ENCODE measurements at regions not wholly inside any gene's neighbourhood (a gene's known extent, or its start where the extent isn't known, plus 50 kb on each side); places are given as distances from the start of the nearest gene placed in this dataset.
"Not testable (repeated sequence)": the region's sequence is repeated elsewhere in the genome, so short reads cannot be mapped to it uniquely, and the experiment has no call there.

DNA sequence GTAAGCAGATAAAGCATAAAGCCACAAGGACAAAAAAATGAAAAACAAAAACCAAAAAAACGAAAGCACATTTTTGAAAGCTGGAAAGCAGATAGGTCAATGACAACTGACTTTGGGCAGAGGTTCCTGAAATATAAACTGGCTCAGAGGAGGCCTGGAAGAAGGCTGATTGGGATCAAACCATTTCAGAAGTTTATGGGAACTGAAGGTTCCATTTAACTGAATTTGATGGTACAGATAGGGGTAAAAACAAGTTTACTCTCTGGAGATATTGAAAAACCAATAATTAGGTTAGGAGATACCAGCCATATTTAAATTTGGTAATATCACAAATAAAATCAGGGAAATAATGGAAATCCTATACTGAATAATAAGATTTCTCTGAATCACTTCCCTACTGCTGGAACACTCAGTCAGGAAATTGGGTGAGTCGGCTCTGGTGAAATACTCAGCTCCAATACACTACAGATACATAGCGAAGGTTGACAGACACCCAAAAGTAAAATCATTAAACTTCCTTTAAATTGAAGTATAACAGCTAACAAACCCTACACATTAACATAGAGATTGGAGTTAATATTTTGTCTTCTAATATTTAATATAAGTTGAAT lies 1584.3 kb downstream of the STIM2 start:
- no peak for DNase-seq

DNA sequence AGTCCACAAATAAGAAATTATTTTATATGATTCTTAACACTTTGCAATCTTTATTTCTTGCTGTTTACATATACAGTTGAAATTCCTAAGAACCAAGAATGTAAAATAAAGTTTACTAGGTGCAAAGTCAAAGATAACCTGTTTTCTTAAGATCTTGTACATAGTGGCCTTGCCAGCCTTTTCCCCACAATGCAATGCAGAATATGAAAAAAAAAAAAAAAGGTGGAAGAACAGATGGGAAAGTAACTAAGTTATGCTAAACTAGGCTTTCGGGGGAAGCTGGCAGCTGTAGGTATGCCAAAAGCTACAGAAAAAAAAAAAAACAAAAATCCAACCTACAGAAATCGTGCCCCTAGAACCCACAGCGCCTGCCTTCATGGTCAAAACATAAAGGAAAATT lies 1588.4 kb downstream of the STIM2 start:
- no peak for DNase-seq

DNA sequence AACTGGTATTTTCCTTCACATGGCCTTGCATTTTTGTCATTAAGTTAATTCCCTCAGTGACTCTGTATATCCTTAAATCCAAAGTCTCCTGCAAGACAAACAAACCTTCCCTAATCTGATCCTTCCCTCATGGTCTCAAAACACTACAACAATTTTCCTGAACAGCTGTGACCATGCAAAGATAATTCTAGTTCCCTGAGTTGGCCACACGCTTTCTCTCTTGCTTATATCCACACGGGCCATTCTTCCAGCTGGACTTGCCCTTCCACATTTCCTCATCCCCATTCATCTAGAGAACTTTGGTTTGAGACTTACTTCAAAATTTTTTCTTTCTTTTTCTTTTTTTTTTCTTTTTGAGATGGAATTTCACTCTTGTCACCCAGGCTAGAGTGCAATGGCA lies 1590.7 kb downstream of the STIM2 start:
- DNase-seq, result no peak

DNA sequence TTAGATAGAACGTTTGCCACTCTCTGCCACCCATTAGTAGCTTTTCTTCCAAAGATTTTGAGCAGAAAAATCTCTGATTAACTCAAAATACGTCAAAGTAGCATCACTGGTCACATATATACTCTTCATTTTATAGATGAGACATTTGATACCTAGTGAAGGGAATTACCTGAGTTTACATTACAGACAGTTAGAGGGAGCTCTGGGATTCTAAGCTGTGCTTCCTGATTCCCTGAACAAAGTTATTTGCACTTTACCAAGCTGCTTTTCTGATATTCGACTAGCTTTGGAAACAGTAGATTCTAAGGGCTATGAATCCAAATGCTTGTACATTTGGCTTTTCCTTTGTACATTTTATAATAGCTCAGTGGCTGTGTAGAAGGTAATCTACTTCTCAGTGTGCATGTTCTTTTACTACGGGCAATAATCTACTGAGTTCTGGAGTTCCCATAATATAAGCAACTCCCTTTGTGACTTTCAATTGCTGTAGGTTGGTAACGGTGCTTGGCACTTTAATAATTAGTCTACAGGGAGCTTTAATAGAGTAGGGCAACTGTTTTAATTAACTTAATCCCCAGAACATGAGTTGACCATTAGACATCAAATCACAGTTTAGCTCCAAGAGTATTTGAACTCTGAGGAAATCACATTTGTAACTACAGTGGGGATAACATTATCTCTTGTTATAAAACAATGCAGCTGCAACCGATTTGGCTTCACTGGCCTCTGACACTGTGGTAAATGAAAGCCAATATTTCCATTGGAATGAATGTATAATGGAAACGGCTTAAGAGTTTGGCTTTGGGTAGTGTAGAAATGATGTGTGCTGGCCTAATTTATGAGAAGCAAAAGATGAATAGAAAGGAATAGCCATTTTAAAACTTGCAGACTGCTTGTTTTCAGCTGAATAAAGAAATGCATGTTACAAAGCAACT lies 1602.4 kb downstream of the STIM2 start:
- DNase-seq, result no peak

DNA sequence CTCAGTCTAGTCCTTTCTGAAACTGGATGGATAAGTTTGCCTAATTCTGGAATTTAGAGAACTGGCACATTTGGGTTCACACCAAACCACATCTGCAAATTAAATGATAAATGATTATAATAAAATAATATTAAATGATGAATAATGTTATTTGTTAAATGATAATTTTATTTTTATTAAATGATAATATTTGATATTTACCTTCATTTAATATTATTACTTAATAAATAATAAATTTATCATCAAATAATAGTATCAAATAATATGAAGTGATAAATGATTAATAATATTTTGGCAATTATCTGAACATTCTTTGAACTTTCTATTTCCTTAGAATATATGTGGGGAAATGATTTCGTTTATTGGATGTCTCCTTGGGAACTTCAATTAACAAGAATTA lies 1604.2 kb downstream of the STIM2 start:
- DNase-seq, result no peak

DNA sequence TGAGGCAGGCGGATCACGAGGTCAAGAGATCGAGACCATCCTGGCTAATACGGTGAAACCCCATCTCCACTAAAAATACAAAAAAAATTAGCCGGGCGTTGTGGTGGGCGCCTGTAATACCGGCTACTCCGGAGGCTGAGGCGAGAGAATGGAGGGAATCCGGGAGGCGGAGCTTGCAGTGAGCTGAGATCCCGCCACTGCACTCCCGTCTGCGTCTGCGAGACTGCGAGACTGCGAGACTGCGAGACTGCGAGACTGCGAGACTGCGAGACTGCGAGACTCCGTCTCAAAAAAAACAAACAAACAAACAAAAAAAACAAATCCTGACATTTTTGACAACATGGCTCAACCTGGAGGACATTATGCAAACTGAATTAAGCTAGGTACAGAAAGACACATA lies 1606.2 kb downstream of the STIM2 start:
- DNase-seq, result not testable (repeated sequence)

DNA sequence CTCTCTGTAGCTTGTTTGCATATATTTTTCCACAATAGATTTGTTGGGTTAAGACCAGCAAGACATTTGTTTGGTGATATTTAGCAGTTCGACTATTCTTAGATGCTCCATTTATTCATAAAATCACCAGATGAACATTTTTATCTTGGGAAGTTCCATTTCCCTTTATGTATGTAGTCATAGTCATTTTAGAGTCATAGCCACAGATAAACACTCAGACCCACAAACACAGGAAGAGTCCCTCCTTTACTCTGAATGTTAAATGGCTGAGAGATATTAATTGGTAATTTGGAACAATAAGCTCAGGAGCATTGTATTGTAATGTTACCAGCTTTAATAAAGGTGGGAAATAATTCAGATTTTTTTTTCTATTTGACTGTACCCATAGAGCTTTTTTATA lies 1608.7 kb downstream of the STIM2 start:
- no peak for DNase-seq

DNA sequence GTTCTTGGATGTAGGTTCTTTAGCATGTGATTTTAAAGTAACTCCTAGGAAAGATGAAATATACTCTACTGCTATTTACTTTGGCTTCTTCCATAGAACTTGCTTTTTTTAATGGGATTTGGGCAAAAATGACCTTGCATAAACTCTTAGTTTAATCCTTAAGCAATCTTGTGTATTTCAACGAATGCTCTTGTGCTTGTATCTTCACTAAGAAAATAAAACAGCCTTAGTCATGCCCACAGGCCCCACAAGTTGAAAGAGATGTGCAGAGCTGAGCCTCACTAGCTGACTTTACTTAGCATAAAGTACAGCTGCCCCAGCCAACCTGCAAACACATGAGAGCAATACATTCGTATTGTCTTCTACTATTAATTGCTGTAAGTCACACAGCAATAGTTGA lies 1609.2 kb downstream of the STIM2 start:
- no peak for DNase-seq

DNA sequence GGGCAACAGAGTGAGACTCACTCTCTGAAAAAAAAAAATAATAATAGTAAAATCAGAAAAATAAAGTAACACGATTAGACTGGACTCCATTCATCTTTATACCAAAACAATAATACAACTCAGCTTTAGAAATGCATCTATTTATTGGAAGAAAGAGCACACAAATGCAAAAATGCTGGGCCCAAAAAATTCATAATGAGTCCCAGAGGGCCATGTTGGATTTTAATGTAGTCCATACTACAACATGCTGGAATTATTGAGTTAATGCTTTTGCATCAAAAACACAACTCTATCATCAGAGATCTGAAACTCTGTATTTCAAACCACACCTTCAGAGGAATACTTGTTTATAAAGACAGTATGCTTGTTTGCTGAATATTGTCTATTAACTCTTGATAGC lies 1614.7 kb downstream of the STIM2 start:
- no peak for DNase-seq

DNA sequence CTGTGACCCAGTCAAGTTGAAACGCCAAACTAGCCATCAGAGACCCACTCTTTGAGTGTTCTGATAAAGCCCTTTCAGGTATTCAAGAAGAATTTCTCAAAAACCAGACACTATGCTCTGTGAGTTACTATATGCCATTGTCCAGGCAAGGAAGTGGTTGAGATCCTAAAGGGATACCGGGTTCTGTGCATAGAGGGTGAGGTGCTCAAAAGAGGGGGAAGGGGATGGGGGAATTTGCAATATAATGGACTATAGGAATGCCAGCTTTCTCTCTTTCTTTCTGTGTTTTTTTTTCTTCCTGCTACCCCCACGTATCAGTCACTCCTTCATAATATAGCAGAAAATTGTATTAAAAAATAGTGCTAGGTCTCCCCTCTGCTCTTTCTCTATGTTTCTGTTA lies 1619.0 kb downstream of the STIM2 start:
- no peak for DNase-seq

DNA sequence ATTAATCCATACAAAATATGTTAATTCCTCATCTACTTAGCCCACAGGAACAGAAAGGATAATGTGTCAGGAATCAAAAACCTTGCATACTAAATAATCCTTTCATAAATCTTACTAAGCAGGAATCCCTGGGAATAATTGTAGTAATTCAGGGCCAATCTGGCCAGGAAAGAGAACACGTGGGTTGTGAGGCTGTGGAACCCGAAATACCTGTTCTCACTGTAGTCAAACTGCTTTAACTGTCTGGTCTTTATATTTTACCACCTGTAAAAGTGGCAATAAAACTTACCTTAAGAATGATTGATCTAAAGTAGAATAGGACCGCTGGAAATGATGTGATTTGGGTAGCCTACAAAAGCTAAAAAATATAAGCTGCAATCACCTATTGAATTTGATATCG lies 1620.9 kb downstream of the STIM2 start:
- DNase-seq, result no peak

DNA sequence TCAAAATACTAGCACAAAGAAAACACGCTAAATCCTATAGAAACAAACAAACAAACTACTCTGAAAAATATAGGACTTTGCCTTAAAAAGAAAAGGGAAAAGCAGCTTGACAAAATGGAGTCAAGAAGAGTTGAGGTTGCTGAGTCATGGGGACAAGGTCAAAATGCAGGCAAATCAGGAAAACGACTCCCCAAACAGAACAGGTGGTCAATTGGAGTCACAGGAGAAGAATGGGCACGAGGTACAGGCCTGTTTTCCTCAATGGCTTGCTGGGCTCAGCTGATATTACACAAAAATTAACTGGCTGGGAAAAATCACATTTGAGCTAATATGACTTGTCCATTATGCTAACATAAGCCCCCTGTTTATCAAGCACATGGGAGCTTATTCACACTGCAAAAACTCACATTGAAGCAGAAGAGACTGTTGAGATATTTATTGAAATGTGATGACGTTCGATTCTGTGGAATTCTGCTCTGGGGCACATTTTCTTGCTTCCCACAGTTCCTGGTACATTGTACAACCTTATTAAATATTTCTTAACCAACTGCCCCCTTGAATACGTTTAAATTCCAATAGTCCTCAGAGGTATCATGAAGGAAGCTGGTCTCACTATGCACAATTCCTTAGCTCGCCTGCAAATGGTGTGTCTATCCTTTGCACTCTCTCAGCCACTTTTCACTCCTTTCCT lies 1622.1 kb downstream of the STIM2 start:
- DNase-seq, result no peak

DNA sequence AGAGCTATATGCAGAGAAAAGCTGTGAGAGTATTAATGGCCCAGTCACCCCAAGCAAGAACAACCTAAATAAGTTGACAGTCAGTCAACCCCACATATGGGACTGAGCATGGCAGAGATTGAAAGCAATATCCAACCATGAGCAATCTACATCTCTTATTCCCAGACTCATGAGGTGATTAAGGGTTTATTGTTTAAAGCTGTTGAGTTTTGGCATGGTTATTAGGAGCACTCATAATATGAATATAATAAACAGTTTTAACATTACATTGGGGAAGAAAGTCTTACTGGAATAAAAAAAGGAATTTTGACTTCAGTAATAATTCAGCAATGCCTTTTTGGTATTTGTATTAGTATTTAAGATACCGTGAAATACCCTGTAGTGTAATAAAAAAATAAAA lies 1627.4 kb downstream of the STIM2 start:
- DNase-seq, result no peak

DNA sequence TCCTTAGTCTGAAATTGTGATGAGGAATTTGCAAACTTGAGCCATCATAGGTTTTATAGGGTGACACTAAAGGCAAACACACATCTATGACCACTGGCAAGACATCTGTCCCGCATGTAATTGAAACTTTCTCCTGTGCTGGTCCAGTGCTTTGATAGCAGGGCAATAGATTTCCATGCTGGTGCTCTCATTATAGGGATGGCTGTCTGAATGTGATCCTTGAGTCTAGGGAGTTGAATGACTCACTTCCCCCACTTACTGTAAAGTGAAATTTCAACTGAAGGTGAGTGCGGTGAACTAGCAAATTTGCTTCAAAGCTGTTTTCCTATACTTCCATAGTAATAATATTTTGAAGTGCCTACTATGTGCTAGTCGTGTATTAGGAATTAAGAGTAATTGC lies 1630.0 kb downstream of the STIM2 start:
- DNase-seq, result no peak

DNA sequence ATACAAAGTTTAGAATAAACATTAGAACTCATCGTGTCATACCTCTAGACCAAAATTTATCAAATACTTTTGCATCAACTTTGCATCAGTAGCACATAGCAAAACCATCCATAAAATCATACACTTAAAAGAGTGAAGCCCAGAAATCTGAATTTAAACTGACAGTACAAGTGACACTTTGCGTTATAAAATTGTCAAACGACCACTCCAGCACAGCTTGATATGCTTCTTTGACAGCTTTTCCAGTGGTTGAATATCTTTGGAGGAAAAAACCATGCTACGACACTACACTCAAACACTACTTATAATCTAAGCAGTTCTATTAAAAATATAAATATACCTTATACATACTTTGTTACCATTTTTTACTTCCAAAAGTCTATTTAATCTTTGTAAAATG lies 1644.4 kb downstream of the STIM2 start:
- no peak for DNase-seq

DNA sequence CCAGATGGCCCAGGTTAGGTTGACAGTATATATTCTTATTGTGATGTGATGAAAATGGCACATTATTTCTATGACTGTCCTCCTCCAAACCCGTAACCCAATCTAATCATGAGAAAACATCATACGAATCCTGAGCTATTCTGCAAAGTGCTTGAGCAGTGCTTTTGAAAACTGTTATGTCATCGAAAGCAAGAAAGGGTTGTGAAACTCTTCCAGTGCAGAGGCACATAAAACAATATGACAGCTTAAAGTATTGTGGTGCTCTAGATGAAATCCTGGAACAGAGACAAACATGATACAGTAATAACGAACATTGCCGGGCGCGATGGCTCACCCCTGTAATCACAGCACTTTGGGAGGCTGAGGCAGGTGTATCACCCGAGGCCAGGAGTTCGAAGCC lies 1648.0 kb downstream of the STIM2 start:
- DNase-seq, result no peak

DNA sequence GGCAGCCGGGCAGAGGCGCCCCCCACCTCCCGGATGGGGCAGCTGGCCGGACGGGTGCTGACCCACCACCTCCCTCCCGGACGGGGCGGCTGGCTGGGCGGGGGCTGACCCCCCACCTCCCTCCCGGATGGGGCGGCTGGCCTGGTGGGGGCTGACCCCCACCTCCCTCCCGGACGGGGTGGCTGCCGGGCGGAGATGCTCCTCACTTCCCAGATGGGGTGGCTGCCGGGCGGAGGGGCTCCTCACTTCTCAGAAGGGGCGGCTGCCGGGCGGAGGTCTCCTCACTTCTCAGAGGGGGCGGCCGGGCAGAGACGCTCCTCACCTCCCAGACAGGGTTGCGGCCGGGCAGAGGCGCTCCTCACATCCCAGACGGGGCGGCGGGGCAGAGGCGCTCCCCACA lies 1654.1 kb downstream of the STIM2 start:
- not testable (repeated sequence) for DNase-seq

DNA sequence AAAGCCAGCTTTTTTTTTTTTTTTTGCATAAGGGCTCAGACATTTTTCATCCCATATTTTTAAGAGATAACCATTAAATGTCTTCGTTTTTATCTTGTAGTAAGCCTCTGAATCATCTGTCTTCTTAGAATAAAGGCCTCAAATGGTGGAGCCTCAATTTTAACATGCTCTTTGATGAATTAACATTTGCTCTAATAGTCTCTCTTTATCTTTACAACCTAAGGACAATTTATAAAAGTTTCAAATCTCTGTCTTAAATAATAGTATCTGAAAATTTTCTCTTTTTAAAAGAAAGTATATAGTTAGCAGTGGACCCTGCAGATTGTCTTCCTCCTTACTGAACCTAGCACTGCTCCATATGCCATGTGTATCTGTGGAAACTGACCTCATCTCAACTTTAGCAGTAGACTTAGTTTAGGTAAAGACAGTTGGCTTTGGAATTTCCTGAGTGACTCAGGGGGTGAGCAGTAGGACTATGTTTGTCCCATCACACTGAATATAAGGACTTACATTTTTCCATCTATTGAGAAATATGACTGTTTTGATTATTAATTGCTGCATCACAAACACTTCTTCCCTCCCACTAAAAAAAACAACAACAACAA lies 1658.0 kb downstream of the STIM2 start:
- no peak for DNase-seq

DNA sequence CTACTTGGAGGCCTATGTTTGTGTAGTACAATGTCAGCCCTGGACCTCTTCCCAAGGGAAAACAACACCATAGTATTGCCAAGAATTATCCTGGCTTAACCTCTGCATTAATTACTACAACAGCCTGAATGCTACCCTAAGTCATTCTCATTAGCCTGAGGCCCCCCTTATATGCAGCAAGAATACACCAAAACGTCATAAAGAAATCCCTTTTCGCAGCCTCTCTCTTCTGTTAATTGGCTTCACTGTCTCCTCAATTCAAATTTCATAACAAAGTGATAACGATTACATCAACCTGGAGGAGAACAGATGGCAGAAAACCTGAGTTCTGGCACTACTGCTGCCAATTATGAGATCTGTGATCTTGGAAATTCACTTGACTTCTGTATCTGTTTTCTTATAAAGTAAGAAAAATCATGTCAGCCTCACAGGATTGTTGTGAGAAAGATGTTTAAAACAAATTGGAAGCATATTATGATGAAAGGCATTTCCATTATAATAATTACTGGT lies 1663.1 kb downstream of the STIM2 start:
- peak; percentile 4 for DNase-seq

DNA sequence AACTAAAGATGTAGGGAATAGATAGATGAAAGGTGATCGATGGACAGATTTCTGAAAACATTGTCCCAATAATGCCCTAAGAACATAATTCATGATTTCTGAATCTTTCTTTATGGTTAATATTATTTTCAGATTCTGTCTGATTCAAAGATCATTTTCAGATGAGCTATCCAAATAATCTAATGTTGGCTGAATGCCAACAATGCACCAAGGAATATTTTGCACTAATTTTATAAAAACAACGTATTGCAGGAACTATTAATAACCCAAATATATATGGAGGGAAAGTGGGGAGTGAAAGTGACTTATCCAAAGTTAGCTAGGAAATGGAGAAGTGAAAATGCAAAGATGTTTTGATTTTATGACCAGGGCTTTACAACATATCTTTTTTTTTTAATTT lies 1675.5 kb downstream of the STIM2 start:
- no peak for DNase-seq

DNA sequence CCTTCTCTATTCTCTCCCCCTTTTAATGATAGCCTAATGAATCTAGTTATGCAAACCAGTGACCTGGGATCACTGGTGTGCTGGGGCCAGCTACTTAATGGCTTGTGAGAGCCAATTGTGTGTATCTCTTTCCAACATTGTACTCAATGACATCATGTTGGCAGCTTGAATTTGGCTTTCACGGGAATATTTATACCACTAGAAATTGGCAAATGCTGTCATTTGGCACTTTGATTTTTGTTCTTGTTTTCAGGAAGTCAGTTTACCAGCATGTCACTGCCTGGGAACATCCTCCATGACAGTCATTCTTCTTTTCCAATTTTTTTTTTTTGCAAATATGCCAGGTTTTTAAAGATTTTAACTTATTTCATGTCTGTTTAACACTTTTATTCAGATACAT lies 1685.3 kb downstream of the STIM2 start:
- peak; percentile 26 for DNase-seq

DNA sequence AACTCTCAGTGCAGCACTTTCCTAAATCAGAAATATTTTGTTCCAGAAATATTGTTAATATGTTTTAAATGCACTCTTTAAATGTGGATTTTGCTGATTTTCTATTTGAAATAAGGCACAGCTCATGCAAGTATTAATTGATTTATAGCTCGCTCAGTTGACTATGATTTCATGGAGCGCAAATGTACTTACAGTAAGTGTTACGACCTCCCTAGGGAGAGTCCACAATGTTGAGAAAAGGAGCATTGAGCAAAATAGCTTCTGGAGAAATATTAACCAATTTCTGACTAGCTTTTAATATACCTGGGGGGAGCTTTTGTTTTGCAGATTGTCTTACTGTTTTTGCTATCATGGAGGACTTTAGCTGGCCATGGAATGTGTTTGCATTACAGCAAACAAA lies 1687.5 kb downstream of the STIM2 start:
- DNase-seq, result no peak

DNA sequence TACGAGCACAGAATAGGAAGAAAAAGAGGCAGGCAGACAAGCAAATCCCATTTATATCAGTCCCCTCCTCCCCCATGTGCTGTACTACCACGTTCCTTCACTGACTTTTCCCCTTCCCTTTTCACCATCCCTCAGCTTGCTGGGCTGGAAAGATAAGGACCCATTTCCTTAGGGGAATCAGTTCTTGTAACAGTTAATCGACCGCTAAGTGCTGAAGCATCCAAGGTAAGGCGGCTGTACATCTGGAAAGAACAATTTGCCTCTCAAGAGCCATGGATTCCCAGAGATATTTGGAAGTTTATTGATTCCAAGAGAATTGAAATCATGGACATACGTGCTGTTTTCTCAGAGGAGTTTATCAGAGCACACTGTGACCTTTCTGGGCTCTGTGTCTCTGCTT lies 1688.0 kb downstream of the STIM2 start:
- DNase-seq, result no peak
